Islet precursor cell (in vitro differentiated cells): ENCODE measurements at regions not wholly inside any gene's neighbourhood (a gene's known extent, or its start where the extent isn't known, plus 50 kb on each side); places are given as distances from the start of the nearest gene placed in this dataset.
"Not testable (repeated sequence)": the region's sequence is repeated elsewhere in the genome, so short reads cannot be mapped to it uniquely, and the experiment has no call there.

ENCODE experiments used
- DNase-seq: peaks from one replicate; pipeline ENCODE4 v3.0.0-alpha.2; 2018

- no peak for DNase-seq
Measured at GRCh38 chr14:106518054-106518943, 991.9 kb downstream of the TMEM121 start.

GRCh38 chr14:106522118-106522517 is 995.7 kb downstream of the TMEM121 start:
- not testable (repeated sequence) for DNase-seq

GRCh38 chr14:106522990-106523389 is 996.6 kb downstream of the TMEM121 start:
- no peak for DNase-seq

GRCh38 chr14:106528717-106529116 is 1002.3 kb downstream of the TMEM121 start:
- DNase-seq, result no peak

- DNase-seq, result no peak
Measured at GRCh38 chr14:106530031-106530422, 1003.6 kb downstream of the TMEM121 start.

- DNase-seq, result no peak
Measured at GRCh38 chr14:106530423-106531107, 1004.2 kb downstream of the TMEM121 start.

DNA sequence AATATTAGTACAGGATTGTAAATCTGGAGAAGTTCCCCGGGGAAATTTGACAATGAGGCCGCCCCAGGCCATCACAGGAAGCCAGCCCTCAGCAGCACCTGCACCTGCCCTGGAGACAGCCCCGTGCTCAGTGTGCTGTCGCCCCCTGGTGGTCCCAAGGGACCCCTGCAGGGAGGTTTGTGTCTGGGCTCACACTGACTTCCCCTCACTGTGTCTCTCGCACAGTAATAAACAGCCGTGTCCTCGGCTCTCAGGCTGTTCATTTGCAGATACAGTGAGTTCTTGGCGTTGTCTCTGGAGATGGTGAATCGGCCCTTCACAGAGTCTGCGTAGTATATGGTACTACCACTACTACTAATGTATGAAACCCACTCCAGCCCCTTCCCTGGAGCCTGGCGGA is 1011.2 kb downstream of the TMEM121 start:
- not testable (repeated sequence) for DNase-seq

DNA sequence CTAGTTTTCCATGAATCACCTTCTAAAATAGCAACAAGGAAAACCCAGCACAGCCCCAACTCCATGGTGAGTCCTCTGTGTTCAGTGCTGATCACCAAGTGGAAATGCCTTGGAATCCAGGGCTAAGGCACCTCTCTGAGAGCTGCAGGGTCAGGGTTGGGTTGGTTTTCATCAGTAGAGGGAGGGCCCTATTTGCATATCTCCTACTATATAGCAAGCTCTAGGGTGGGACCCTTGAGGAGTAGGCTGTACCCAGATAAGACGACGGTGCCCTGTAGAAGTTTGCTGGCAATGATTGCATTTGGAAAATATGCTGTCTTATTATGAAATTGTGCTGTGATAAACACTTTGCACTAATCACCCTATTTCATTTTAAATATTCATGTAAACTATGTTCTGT is 1011.8 kb downstream of the TMEM121 start:
- no peak for DNase-seq

DNA sequence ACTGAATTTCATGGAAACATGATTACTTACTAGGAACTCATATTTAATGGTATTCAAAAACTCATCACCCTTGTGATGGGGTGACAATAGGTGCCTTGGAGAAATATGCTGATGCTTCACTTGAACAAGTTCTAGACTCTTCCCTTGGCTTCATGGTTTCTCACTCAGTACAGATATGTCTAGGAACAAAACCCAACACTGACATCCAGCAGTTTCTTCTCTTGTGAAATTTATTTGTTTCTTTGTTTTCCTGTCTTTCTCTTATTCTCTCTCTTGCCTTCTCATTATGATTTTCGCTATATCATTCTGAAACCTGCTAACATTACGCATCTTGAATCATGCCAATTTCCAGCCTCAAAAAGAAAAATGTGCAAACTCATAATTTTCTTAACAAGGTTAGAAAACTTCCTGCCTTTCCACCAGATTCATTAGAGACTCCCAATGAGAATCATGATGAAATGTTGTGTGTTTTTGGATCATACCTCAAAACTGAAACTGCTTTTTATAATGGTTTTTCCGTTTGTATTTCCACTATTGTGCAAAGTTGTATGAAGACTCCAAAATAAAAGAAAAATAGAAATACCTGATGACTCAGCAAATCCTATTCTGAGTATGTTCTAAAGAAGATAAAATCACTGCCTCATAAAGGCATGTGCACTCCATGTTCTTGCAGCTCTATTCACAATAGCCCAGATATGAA is 1021.5 kb downstream of the TMEM121 start:
- DNase-seq, result no peak

DNA sequence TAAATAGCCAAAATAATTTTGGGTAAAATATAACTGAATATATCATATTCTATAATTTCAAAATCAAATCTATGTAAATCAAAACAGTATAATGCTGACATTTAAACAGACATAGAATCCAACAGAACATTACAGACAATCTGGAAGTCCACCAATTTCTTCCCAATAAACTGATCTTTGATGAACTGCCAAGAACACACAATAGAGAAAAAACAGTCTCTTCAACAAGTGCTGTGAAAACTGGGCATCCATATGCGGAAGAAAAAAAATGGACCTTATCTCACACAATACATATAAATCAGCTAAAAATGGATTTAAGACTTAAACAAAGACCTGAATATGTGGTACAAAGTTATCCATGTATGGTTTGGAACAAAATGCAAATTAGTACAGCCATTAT is 1022.7 kb downstream of the TMEM121 start:
- no peak for DNase-seq

GRCh38 chr14:106551265-106551664 is 1024.9 kb downstream of the TMEM121 start:
- DNase-seq, result no peak

GRCh38 chr14:106556211-106556610 is 1029.8 kb downstream of the TMEM121 start:
- not testable (repeated sequence) for DNase-seq

GRCh38 chr14:106556665-106557289 is 1030.4 kb downstream of the TMEM121 start:
- no peak for DNase-seq

GRCh38 chr14:106562451-106562850 is 1036.1 kb downstream of the TMEM121 start:
- DNase-seq, result no peak

DNA sequence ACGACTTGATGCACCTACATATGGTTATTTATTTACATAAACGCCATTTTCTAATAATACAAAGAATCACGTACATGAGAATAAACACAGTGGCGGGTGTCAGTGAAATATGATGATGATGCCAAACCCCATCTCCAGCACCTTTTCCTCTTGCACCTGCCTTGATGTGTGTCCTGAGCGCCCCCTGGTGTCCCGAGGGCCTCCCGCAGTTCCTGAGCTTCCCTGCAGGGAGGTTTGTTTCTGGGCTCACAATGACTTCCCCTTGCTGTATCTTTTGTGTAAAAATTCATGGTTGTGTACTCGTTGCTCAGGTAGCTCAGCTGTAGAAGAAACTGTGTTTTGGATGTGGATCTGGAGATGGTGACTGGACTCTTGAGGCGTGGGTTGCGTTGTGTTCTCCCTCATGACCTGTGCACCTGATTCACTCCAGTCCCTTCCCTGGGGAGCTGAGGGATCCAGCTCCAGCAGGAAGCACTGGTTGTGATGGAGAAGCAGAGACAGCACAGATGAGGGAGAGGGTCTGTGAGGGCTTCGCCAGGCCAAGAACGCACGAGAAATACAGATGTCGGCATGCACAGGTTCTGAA is 1037.8 kb downstream of the TMEM121 start:
- DNase-seq, result no peak

DNA sequence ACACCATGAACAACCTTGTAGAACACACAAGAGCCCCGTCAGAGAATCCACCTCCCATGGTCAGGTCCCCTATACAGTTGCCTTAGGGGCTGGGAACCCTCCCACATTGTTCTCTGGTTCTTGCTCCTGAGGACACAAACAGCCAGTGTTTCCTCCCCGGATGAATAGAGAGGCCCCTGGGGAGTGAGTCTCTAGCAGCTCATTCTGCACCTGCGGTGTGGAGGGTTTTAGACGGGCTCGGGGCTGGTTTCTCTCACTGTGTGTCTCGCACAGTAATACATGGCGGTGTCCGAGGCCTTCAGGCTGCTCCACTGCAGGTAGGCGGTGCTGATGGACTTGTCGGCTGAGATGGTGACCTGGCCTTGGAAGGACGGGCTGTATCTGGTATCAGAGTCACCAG is 1052.1 kb downstream of the TMEM121 start:
- no peak for DNase-seq

GRCh38 chr14:106579084-106579483 is 1052.7 kb downstream of the TMEM121 start:
- DNase-seq, result no peak

- no peak for DNase-seq
Measured at GRCh38 chr14:106585692-106586091, 1059.3 kb downstream of the TMEM121 start.

- DNase-seq, result no peak
Measured at GRCh38 chr14:106586098-106586704, 1059.8 kb downstream of the TMEM121 start.

GRCh38 chr14:106591539-106591938 is 1065.2 kb downstream of the TMEM121 start:
- DNase-seq, result not testable (repeated sequence)

- not testable (repeated sequence) for DNase-seq
Measured at GRCh38 chr14:106592115-106592852, 1065.9 kb downstream of the TMEM121 start.
